Testis (tissue), 2 donors: ENCODE measurements at regions not wholly inside any gene's neighbourhood (a gene's known extent, or its start where the extent isn't known, plus 50 kb on each side); places are given as distances from the start of the nearest gene placed in this dataset.
A peak's percentile ranks its signal among the peaks of the same experiment; 100 is the strongest.

Experiments used
- DNase-seq: peaks from one replicate; pipeline ENCODE4 v3.0.0-alpha.2; 2019
- H3K27ac ChIP-seq, 2 donors: fragments of 200-600 bp; sonication (generic); one replicate each; pipeline ENCODE4 v1.5.1; 2019
- H3K27me3 ChIP-seq: fragments of 200-600 bp; sonication (generic); one replicate; pipeline ENCODE4 v1.5.1; 2019
- H3K36me3 ChIP-seq: fragments of 200-600 bp; sonication (generic); one replicate; pipeline ENCODE4 v1.5.1; 2017; ENCODE audit warnings: low read depth; ENCODE audit errors: missing control alignments
- H3K4me1 ChIP-seq: fragments of 200-600 bp; sonication (generic); one replicate; pipeline ENCODE4 v1.5.1; 2019
- H3K4me3 ChIP-seq, 2 donors: fragments of 200-600 bp; sonication (generic); one replicate each; pipeline ENCODE4 v1.5.1; 2017 to 2019
- H3K9me3 ChIP-seq: fragments of 200-600 bp; sonication (generic); one replicate; pipeline ENCODE4 v1.5.1; 2017
- CTCF ChIP-seq, 3 experiments: fragments of 450-650 bp in 2 of 3; fragments of 200-600 bp in 1 of 3; sonication (generic) in 1 of 3; IDR thresholded peaks; one replicate each; pipeline ENCODE4 v1.5.1; 2016 to 2019; ENCODE audit warnings: antibody characterized with exemption in 3 of 3, mild to moderate bottlenecking in 2 of 3, moderate library complexity in 1 of 3
- POLR2A ChIP-seq: fragments of 450-650 bp; IDR thresholded peaks from one replicate; pipeline ENCODE4 v1.6.1; 2017; ENCODE audit warnings: antibody characterized with exemption, mild to moderate bottlenecking, moderate library complexity
- WGBS, 2 donors: methylation state at CpG; one replicate each; pipeline ENCODE4 v1.1.5; 2018; 5-methylcytosine and 5-hydroxymethylcytosine counted together
- intact Hi-C: fragments of 100-400 bp; cut with DNase I; formaldehyde crosslinking; loops from one replicate; pipeline ENCODE4 v1.15.1; 2023; ENCODE audit warnings: low total_unique reads

- no peak overlapping the region for H3K4me3 ChIP-seq
- intact Hi-C loops, result no loop called here
- no peaks in the 10 kb centered on the region for H3K36me3 ChIP-seq
- 5 to 10% methylated on average over 3 of the region's 3 CpGs for WGBS, 2 donors
- peak overlapping the region in 1 of 2 donors; percentile 46 for H3K27ac ChIP-seq
- DNase-seq, result peak; percentile 65
- peaks cover 8% of the 10 kb centered on the region for H3K4me1 ChIP-seq
- TF ChIP-seq POLR2A, result no peak
- TF ChIP-seq CTCF (IDR thresholded peaks at IDR 0.05), result peak; percentile 50 to 68 (median 66)
- no peaks in the 10 kb centered on the region for H3K9me3 ChIP-seq
- H3K27me3 ChIP-seq, result no peaks in the 10 kb centered on the region
These were observed 189.9 kb upstream of the TANK start for GRCh38 chr2:160970052-160970965.

- TF ChIP-seq CTCF (IDR thresholded peaks at IDR 0.05), result no peak
- no peak for TF ChIP-seq POLR2A
- intact Hi-C loops, result no loop called here
- Histone ChIP-seq H3K27me3 (no peaks in the 10 kb centered on the region), H3K4me1 (no peaks in the 10 kb centered on the region), H3K4me3 (no peak overlapping the region), H3K27ac (no peak overlapping the region), H3K9me3 (no peaks in the 10 kb centered on the region), H3K36me3 (no peaks in the 10 kb centered on the region)
- DNase-seq, result no peak
These were observed 186.2 kb upstream of the TANK start for GRCh38 chr2:160973991-160974390.

GRCh38 chr2:160974803-160975202 lies 185.4 kb upstream of the TANK start:
- no peak overlapping the region for H3K27ac ChIP-seq
- no peak for DNase-seq
- TF ChIP-seq CTCF (IDR thresholded peaks at IDR 0.05) (no peak), POLR2A (no peak)
- H3K9me3 ChIP-seq, result no peaks in the 10 kb centered on the region
- no peaks in the 10 kb centered on the region for H3K4me1 ChIP-seq
- 72% methylated on average over 4 of the region's 4 CpGs for WGBS, 2 donors
- H3K4me3 ChIP-seq, result no peak overlapping the region
- no peaks in the 10 kb centered on the region for H3K36me3 ChIP-seq
- no peaks in the 10 kb centered on the region for H3K27me3 ChIP-seq
- intact Hi-C loops, result no loop called here

- no peak for DNase-seq
- no peaks in the 10 kb centered on the region for H3K9me3 ChIP-seq
- intact Hi-C loops, result no loop called here
- H3K27ac ChIP-seq, result no peak overlapping the region
- H3K27me3 ChIP-seq, result no peaks in the 10 kb centered on the region
- no peak overlapping the region for H3K4me3 ChIP-seq
- TF ChIP-seq CTCF (IDR thresholded peaks at IDR 0.05) (no peak), POLR2A (no peak)
- H3K4me1 ChIP-seq, result no peaks in the 10 kb centered on the region
- WGBS, 2 donors, result 98% methylated on average over 2 of the region's 2 CpGs
- no peaks in the 10 kb centered on the region for H3K36me3 ChIP-seq
These were observed 183.4 kb upstream of the TANK start for GRCh38 chr2:160976797-160977196.

- H3K4me3 ChIP-seq, result no peak overlapping the region
- WGBS, 2 donors, result 39 to 45% methylated on average over 2 of the region's 2 CpGs
- no peaks in the 10 kb centered on the region for H3K27me3 ChIP-seq
- H3K9me3 ChIP-seq, result no peaks in the 10 kb centered on the region
- no peak for DNase-seq
- H3K4me1 ChIP-seq, result no peaks in the 10 kb centered on the region
- no peak overlapping the region for H3K27ac ChIP-seq
- TF ChIP-seq CTCF (IDR thresholded peaks at IDR 0.05) (no peak), POLR2A (no peak)
- intact Hi-C loops, result no loop called here
- H3K36me3 ChIP-seq, result no peaks in the 10 kb centered on the region
These were observed 182.9 kb upstream of the TANK start for GRCh38 chr2:160977376-160977775.
